SJSA1 (cell line): ENCODE measurements at regions not wholly inside any gene's neighbourhood (a gene's known extent, or its start where the extent isn't known, plus 50 kb on each side); places are given as distances from the start of the nearest gene placed in this dataset.
A peak's percentile ranks its signal among the peaks of the same experiment; 100 is the strongest.

ENCODE experiments used
- DNase-seq, 2 experiments: peaks; one replicate each; pipeline ENCODE4 v3.0.0-alpha.2; 2015 to 2020; ENCODE audit warnings: low spot score in 2 of 2, low read depth in 1 of 2
- H3K27ac ChIP-seq: fragments of 250-450 bp; sonication (Bioruptor Pico); 2 replicates; pipeline ENCODE4 v1.5.1; 2020; ENCODE audit warnings: mild to moderate bottlenecking, moderate library complexity
- H3K27me3 ChIP-seq: fragments of 250-450 bp; sonication (Bioruptor Pico); replicated peaks from 2 replicates; pipeline ENCODE4 v1.5.1; 2020; ENCODE audit warnings: mild to moderate bottlenecking, moderate library complexity
- H3K36me3 ChIP-seq: fragments of 250-450 bp; sonication (Bioruptor Pico); 2 replicates; pipeline ENCODE4 v1.5.1; 2020; ENCODE audit warnings: mild to moderate bottlenecking
- H3K4me1 ChIP-seq: fragments of 250-450 bp; sonication (Bioruptor Pico); replicated peaks from 2 replicates; pipeline ENCODE4 v1.6.1; 2021; ENCODE audit warnings: mild to moderate bottlenecking
- H3K4me3 ChIP-seq: fragments of 250-450 bp; sonication (Bioruptor Pico); 2 replicates; pipeline ENCODE4 v1.5.1; 2020; ENCODE audit warnings: mild to moderate bottlenecking
- H3K9me3 ChIP-seq: fragments of 250-450 bp; sonication (Bioruptor Pico); replicated peaks from 2 replicates; pipeline ENCODE4 v1.5.1; 2020; ENCODE audit warnings: mild to moderate bottlenecking

GRCh38 chr2:55973673-55974072, 50.1 kb upstream of the EFEMP1 start:
- Histone ChIP-seq H3K4me1 (peaks cover 22% of the 10 kb centered on the region), H3K27ac (no peak overlapping the region), H3K9me3 (no peaks in the 10 kb centered on the region), H3K27me3 (no peaks in the 10 kb centered on the region), H3K4me3 (no peak overlapping the region), H3K36me3 (no peaks in the 10 kb centered on the region)
- no peak for DNase-seq

DNA sequence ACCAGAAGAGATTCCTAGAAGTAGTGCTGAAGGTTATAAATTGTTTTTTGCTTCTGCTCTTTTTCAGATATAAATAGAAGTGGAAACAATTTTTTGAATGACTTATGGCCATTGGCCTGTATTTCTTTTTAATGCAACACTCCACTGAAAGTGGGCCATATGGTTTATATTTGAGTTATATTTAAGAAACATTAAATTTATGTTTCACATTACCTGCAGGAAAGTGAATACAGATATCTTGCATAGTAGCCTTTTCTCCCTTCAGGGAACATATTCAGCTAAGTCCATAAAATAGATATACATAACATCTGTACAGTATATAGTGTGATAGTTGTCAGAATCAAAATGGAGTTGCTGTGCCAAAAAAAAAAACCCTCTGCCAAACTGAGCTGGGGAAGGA, 53.1 kb upstream of the EFEMP1 start:
- Histone ChIP-seq H3K4me3 (no peak overlapping the region), H3K4me1 (no peaks in the 10 kb centered on the region), H3K9me3 (no peaks in the 10 kb centered on the region), H3K27me3 (no peaks in the 10 kb centered on the region), H3K36me3 (no peaks in the 10 kb centered on the region), H3K27ac (no peak overlapping the region)
- DNase-seq: no peak

- no peak overlapping the region for H3K27ac ChIP-seq
- no peaks in the 10 kb centered on the region for H3K27me3 ChIP-seq
- no peak for DNase-seq
- no peaks in the 10 kb centered on the region for H3K9me3 ChIP-seq
- H3K36me3 ChIP-seq: no peaks in the 10 kb centered on the region
- no peak overlapping the region for H3K4me3 ChIP-seq
- peaks cover 30% of the 10 kb centered on the region for H3K4me1 ChIP-seq
Observed at GRCh38 chr2:55985406-55985805, 61.8 kb upstream of the EFEMP1 start.

DNA sequence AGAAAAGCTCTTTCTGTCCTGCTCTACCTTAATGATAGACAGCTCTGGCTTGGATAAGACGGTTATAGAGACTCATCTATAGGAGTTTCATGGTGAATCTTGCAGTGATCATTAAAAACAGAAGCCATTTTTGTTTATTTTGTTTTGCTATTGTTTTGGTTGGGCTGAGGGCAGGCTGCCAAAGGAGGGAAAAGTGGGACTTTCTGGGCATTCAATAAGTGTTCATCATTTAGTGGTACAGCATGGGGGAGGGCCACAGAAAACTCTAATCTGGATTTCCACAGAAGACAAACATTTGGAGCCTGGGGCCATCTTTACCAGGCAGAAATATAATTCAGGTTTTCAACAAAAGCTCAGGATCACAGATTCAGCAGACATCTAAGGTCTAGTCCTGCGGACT, 62.4 kb upstream of the EFEMP1 start:
- peak overlapping the region; percentile 82 for H3K27ac ChIP-seq
- peaks cover 35% of the 10 kb centered on the region for H3K4me1 ChIP-seq
- H3K4me3 ChIP-seq: no peak overlapping the region
- H3K36me3 ChIP-seq: no peaks in the 10 kb centered on the region
- no peaks in the 10 kb centered on the region for H3K27me3 ChIP-seq
- peak; percentile 57 to 58 for DNase-seq
- no peaks in the 10 kb centered on the region for H3K9me3 ChIP-seq

DNA sequence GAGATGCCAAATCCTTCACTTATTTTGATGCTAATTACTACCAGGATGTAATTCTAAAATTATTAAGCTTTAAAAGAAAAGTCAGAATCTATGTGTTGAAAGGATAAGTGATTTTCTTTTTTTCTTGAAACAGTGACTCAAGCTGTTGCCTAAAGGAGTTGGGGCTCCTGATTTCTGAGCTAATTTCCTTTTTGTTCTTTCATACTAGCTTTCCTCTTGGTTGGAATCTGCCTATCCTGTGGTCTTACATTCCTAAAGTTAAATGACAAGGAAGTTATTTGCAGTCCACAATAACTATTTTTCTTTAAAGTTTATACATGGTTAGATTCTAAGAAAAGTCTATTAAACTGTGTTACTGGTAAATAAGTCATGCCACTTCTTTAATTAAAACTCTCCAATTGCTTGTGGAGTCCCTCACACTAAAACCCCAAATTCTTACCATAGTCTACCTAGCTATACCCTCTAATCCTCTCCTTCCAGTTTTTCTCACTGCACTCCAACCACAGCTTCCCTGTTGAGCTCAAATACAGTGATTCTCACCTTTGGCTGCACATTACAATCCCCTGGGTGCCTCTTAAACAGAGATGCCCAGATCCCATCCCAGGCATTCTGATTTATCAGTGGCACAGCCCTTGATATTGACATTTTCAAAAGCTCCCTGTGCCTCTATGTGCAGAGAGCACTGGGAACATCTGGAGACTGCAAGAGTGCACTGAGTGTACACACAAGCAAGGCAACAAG, 63.3 kb upstream of the EFEMP1 start:
- peak in 1 of 2 experiments; percentile 55 for DNase-seq
- Histone ChIP-seq H3K27me3 (no peaks in the 10 kb centered on the region), H3K9me3 (no peaks in the 10 kb centered on the region), H3K4me3 (no peak overlapping the region), H3K36me3 (no peaks in the 10 kb centered on the region), H3K4me1 (peaks cover 43% of the 10 kb centered on the region), H3K27ac (peak overlapping the region; percentile 82)

- DNase-seq: no peak
- no peak overlapping the region for H3K27ac ChIP-seq
- H3K36me3 ChIP-seq: no peaks in the 10 kb centered on the region
- H3K9me3 ChIP-seq: no peaks in the 10 kb centered on the region
- H3K4me1 ChIP-seq: peaks cover 65% of the 10 kb centered on the region
- no peaks in the 10 kb centered on the region for H3K27me3 ChIP-seq
- no peak overlapping the region for H3K4me3 ChIP-seq
Observed at GRCh38 chr2:55989405-55989804, 65.8 kb upstream of the EFEMP1 start.

- Histone ChIP-seq H3K27me3 (no peaks in the 10 kb centered on the region), H3K9me3 (no peaks in the 10 kb centered on the region), H3K4me3 (no peak overlapping the region), H3K27ac (peak overlapping the region; percentile 93), H3K4me1 (peaks cover 54% of the 10 kb centered on the region), H3K36me3 (no peaks in the 10 kb centered on the region)
- DNase-seq: peak; percentile 94 to 98
Observed at GRCh38 chr2:55992455-55992854, 68.9 kb upstream of the EFEMP1 start.

- Histone ChIP-seq H3K27me3 (no peaks in the 10 kb centered on the region), H3K4me3 (no peak overlapping the region), H3K27ac (peak overlapping the region; percentile 93), H3K36me3 (no peaks in the 10 kb centered on the region), H3K9me3 (no peaks in the 10 kb centered on the region), H3K4me1 (peaks cover 53% of the 10 kb centered on the region)
- DNase-seq: no peak
Observed at GRCh38 chr2:55993685-55994084, 70.1 kb upstream of the EFEMP1 start.

DNA sequence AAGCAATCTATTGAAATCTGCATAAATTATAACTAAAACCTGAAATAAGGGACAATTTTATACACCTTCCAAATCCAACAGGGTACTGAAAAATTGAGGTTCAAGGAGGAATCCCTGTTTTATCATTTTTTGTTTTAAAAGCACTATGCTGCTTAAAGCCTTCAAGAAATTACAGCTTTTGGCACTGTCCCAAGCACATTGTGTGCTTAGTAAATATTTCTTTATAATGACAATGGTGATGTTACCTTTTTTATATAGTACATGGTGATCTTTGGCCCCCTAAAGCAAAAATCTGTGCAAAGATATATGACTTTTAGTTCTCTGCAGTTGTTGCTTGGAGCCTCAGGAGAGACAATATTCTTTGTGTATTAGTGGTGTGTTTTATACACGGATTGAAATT, 71.6 kb upstream of the EFEMP1 start:
- no peaks in the 10 kb centered on the region for H3K36me3 ChIP-seq
- H3K27ac ChIP-seq: 0 out of 2 replicates have a peak overlapping the region, but pooled peaks have one; percentile 93
- no peaks in the 10 kb centered on the region for H3K9me3 ChIP-seq
- H3K4me3 ChIP-seq: no peak overlapping the region
- peaks cover 49% of the 10 kb centered on the region for H3K4me1 ChIP-seq
- no peaks in the 10 kb centered on the region for H3K27me3 ChIP-seq
- DNase-seq: peak in 1 of 2 experiments; percentile 24

- H3K9me3 ChIP-seq: no peaks in the 10 kb centered on the region
- peaks cover 45% of the 10 kb centered on the region for H3K4me1 ChIP-seq
- H3K27me3 ChIP-seq: no peaks in the 10 kb centered on the region
- H3K27ac ChIP-seq: no peak overlapping the region
- no peak for DNase-seq
- no peak overlapping the region for H3K4me3 ChIP-seq
- H3K36me3 ChIP-seq: no peaks in the 10 kb centered on the region
Observed at GRCh38 chr2:55995902-55996301, 72.3 kb upstream of the EFEMP1 start.

- no peaks in the 10 kb centered on the region for H3K9me3 ChIP-seq
- DNase-seq: no peak
- H3K36me3 ChIP-seq: no peaks in the 10 kb centered on the region
- H3K4me1 ChIP-seq: peaks cover 15% of the 10 kb centered on the region
- H3K27ac ChIP-seq: no peak overlapping the region
- no peak overlapping the region for H3K4me3 ChIP-seq
- no peaks in the 10 kb centered on the region for H3K27me3 ChIP-seq
Observed at GRCh38 chr2:55999231-55999630, 75.6 kb upstream of the EFEMP1 start.

- Histone ChIP-seq H3K4me1 (peaks cover 9% of the 10 kb centered on the region), H3K27me3 (no peaks in the 10 kb centered on the region), H3K27ac (no peak overlapping the region), H3K4me3 (no peak overlapping the region), H3K9me3 (no peaks in the 10 kb centered on the region), H3K36me3 (no peaks in the 10 kb centered on the region)
- DNase-seq: no peak
Observed at GRCh38 chr2:55999790-56000189, 76.2 kb upstream of the EFEMP1 start.

DNA sequence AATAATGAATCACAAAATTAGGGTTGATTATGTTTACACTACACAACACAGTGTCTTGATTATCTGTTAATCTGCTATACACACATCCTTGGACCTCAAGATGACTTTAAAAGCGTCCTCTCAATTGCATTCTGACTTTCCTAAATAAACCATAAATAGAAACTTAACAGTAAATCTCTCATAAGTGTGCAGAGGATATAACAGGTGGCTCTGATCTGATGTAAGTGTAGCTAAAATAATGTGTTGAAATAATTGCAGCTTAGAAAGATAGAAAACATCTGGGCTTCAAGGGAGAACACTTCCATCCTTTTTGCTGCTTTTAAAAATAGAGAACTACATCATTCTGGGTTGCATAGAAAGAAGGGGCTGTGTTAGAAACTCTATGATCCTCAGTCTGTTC, 78.4 kb upstream of the EFEMP1 start:
- Histone ChIP-seq H3K27me3 (no peaks in the 10 kb centered on the region), H3K9me3 (no peaks in the 10 kb centered on the region), H3K4me1 (no peaks in the 10 kb centered on the region), H3K36me3 (no peaks in the 10 kb centered on the region), H3K27ac (no peak overlapping the region), H3K4me3 (no peak overlapping the region)
- no peak for DNase-seq

- Histone ChIP-seq H3K27me3 (no peaks in the 10 kb centered on the region), H3K36me3 (no peaks in the 10 kb centered on the region), H3K4me1 (peaks cover 15% of the 10 kb centered on the region), H3K27ac (peak overlapping the region; percentile 54), H3K4me3 (no peak overlapping the region), H3K9me3 (no peaks in the 10 kb centered on the region)
- DNase-seq: peak; percentile 76 to 83
Observed at GRCh38 chr2:56008661-56009431, 85.3 kb upstream of the EFEMP1 start.
